GM23338 (cell line): ENCODE measurements at regions not wholly inside any gene's neighbourhood (a gene's known extent, or its start where the extent isn't known, plus 50 kb on each side); places are given as distances from the start of the nearest gene placed in this dataset.

Experiments
- ATAC-seq: fragments of 200-7000 bp; cut with Tn5 transposase; 3 replicates; pipeline ENCODE4 v1.9.1; 2020
- DNase-seq: peaks from one replicate; pipeline ENCODE4 v3.0.0-alpha.2; 2015; ENCODE audit warnings: low spot score
- H2AFZ ChIP-seq: fragments of 200-600 bp; sonication (generic); 2 replicates; pipeline ENCODE4 v1.8.0; 2016; ENCODE audit warnings: antibody characterized with exemption, mild to moderate bottlenecking, moderate library complexity
- H3F3A ChIP-seq: fragments of 200-600 bp; sonication (generic); replicated peaks from 2 replicates; pipeline ENCODE4 v1.8.0; 2017; ENCODE audit warnings: antibody characterized with exemption, mixed run types, low read depth
- H3K27ac ChIP-seq: fragments of 200-600 bp; sonication (generic); 2 replicates; pipeline ENCODE4 v1.6.1; 2016; ENCODE audit warnings: low read depth
- H3K27me3 ChIP-seq: fragments of 200-600 bp; sonication (generic); 2 replicates; pipeline ENCODE4 v1.8.0; 2016; ENCODE audit warnings: mild to moderate bottlenecking, mixed run types, moderate library complexity; ENCODE audit not compliant: insufficient read depth
- H3K36me3 ChIP-seq: fragments of 200-600 bp; sonication (generic); 2 replicates; pipeline ENCODE4 v1.8.0; 2016; ENCODE audit warnings: mild to moderate bottlenecking; ENCODE audit not compliant: insufficient read depth
- H3K4me1 ChIP-seq: fragments of 200-600 bp; sonication (generic); 2 replicates; pipeline ENCODE4 v1.8.0; 2016; ENCODE audit warnings: mild to moderate bottlenecking, moderate library complexity; ENCODE audit not compliant: insufficient read depth
- H3K4me2 ChIP-seq: fragments of 200-600 bp; sonication (generic); 2 replicates; pipeline ENCODE4 v1.7.1; 2017; ENCODE audit warnings: mixed run types
- H3K4me3 ChIP-seq: fragments of 200-600 bp; sonication (generic); 2 replicates; pipeline ENCODE4 v1.6.1; 2016; ENCODE audit warnings: mixed run types
- H3K79me2 ChIP-seq: fragments of 200-600 bp; sonication (generic); replicated peaks from 2 replicates; pipeline ENCODE4 v1.8.0; 2017; ENCODE audit warnings: mild to moderate bottlenecking; ENCODE audit not compliant: insufficient read depth
- H3K9me2 ChIP-seq: fragments of 200-600 bp; sonication (generic); 2 replicates; pipeline ENCODE4 v1.8.0; 2017; ENCODE audit not compliant: insufficient read depth
- H4K20me1 ChIP-seq: fragments of 200-600 bp; sonication (generic); replicated peaks from 2 replicates; pipeline ENCODE4 v1.8.0; 2017; ENCODE audit warnings: mild to moderate bottlenecking; ENCODE audit not compliant: insufficient read depth
- H3K27ac Mint-ChIP-seq: 2 replicates; pipeline ENCODE4 v1.8.0; 2020; ENCODE audit warnings: inconsistent platforms, mild to moderate bottlenecking, moderate library complexity, mixed read lengths
- H3K27me3 Mint-ChIP-seq: 3 replicates; pipeline ENCODE4 v1.8.0; 2022; ENCODE audit warnings: low read depth, mild to moderate bottlenecking, moderate library complexity, mixed read lengths, inconsistent platforms; ENCODE audit not compliant: insufficient read depth, poor library complexity
- H3K36me3 Mint-ChIP-seq: 3 replicates; pipeline ENCODE4 v1.8.0; 2021; ENCODE audit warnings: low read depth, mild to moderate bottlenecking, inconsistent platforms, moderate library complexity, mixed read lengths
- H3K4me1 Mint-ChIP-seq: 3 replicates; pipeline ENCODE4 v1.8.0; 2020; ENCODE audit warnings: mild to moderate bottlenecking, inconsistent platforms, mixed read lengths
- H3K4me3 Mint-ChIP-seq: 3 replicates; pipeline ENCODE4 v1.8.0; 2021; ENCODE audit warnings: moderate library complexity, mild to moderate bottlenecking, inconsistent platforms, mixed read lengths
- H3K9me3 Mint-ChIP-seq: 3 replicates; pipeline ENCODE4 v1.8.0; 2020; ENCODE audit warnings: moderate library complexity, mild to moderate bottlenecking, inconsistent platforms, mixed read lengths
- CREB1 ChIP-seq: fragments of 250-450 bp; sonication (Bioruptor Pico); IDR thresholded peaks from 2 replicates; pipeline ENCODE4 v1.5.0; 2020; ENCODE audit warnings: low read depth, mild to moderate bottlenecking, moderate library complexity
- EZH2 ChIP-seq: fragments of 200-600 bp; sonication (generic); IDR thresholded peaks from one replicate; pipeline ENCODE4 v1.8.0; 2017; ENCODE audit warnings: antibody characterized with exemption, mild to moderate bottlenecking, low read depth; ENCODE audit not compliant: unreplicated experiment
- EZH2phosphoT487 ChIP-seq: fragments of 200-600 bp; sonication (generic); IDR thresholded peaks from one replicate; pipeline ENCODE4 v1.8.1; 2018; ENCODE audit warnings: antibody characterized with exemption; ENCODE audit not compliant: unreplicated experiment
- JUNB ChIP-seq: IDR thresholded peaks from one replicate; pipeline ENCODE4 v1.6.1; 2016; ENCODE audit warnings: antibody characterized with exemption; ENCODE audit not compliant: unreplicated experiment
- NANOG ChIP-seq: IDR thresholded peaks from 2 replicates; pipeline ENCODE4 v1.6.1; 2016; ENCODE audit warnings: antibody characterized with exemption, borderline replicate concordance
- POLR2AphosphoS5 ChIP-seq: IDR thresholded peaks from 2 replicates; pipeline ENCODE4 v1.6.1; 2016; ENCODE audit warnings: antibody characterized with exemption, low read depth
- STAT1 ChIP-seq: IDR thresholded peaks from one replicate; pipeline ENCODE4 v1.6.1; 2016; ENCODE audit warnings: antibody characterized with exemption; ENCODE audit not compliant: unreplicated experiment
- ZNF114 ChIP-seq: fragments of 250-450 bp; sonication (Bioruptor Pico); IDR thresholded peaks from 2 replicates; pipeline ENCODE4 v1.5.0; 2020; ENCODE audit warnings: mild to moderate bottlenecking, moderate library complexity
- ZNF331 ChIP-seq: fragments of 250-450 bp; sonication (Bioruptor Pico); IDR thresholded peaks from 2 replicates; pipeline ENCODE4 v1.5.0; 2020; ENCODE audit warnings: low read depth, mild to moderate bottlenecking, moderate library complexity
- TF ChIP-seq, protein P1 (sequence below): IDR thresholded peaks from one replicate; pipeline ENCODE4 v1.6.1; 2018; ENCODE audit warnings: antibody characterized with exemption; ENCODE audit not compliant: unreplicated experiment
- TF ChIP-seq, protein P2 (sequence below): IDR thresholded peaks from 2 replicates; pipeline ENCODE4 v1.6.1; 2016; ENCODE audit warnings: antibody characterized with exemption
- TF ChIP-seq, protein P3 (sequence below): fragments of 250-450 bp; sonication (Bioruptor Pico); IDR thresholded peaks from 2 replicates; pipeline ENCODE4 v1.5.0; 2020; ENCODE audit warnings: mild to moderate bottlenecking, moderate library complexity
- TF ChIP-seq, protein P4 (sequence below), 2 experiments: fragments of 200-600 bp in 1 of 2; sonication (generic) in 1 of 2; conservative IDR thresholded peaks; 2 replicates each; pipeline versions ENCODE4 v1.5.1 to v1.6.1; 2016 to 2017; ENCODE audit warnings: antibody characterized with exemption in 2 of 2, low read depth in 2 of 2, mild to moderate bottlenecking in 2 of 2, moderate library complexity in 1 of 2

DNA sequence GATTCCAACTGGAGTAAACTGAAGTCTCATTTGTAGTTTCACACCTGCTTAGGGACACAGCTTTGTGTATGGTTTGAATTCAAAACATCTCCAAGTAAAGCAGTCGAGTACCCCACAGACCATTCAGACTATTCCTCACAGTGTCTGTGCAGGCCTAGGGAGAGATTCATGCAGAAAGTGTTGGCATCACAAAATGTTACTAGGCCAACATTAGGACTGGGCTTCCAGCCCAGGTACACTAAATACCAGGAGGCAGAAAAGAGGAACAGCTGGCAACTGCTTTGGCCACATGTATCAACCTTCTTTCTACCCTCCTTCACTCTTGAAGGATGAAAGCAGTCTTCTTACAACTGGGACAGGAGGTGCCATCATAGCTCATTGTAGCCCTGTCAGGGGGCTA lies 270.4 kb upstream of the TMEFF2 start:
- no peaks in the 10 kb centered on the region for H3K79me2 ChIP-seq
- Mint-ChIP-seq H3K27ac (no peak overlapping the region), H3K27me3 (peaks cover 3% of the 10 kb centered on the region), H3K4me1 (no peaks in the 10 kb centered on the region), H3K36me3 (no peaks in the 10 kb centered on the region), H3K4me3 (no peak overlapping the region), H3K9me3 (no peaks in the 10 kb centered on the region)
- no peak for TF ChIP-seq POLR2AphosphoS5
- TF ChIP-seq STAT1: no peak
- TF ChIP-seq EZH2phosphoT487: no peak
- TF ChIP-seq EZH2: no peak
- TF ChIP-seq, protein P1, sequence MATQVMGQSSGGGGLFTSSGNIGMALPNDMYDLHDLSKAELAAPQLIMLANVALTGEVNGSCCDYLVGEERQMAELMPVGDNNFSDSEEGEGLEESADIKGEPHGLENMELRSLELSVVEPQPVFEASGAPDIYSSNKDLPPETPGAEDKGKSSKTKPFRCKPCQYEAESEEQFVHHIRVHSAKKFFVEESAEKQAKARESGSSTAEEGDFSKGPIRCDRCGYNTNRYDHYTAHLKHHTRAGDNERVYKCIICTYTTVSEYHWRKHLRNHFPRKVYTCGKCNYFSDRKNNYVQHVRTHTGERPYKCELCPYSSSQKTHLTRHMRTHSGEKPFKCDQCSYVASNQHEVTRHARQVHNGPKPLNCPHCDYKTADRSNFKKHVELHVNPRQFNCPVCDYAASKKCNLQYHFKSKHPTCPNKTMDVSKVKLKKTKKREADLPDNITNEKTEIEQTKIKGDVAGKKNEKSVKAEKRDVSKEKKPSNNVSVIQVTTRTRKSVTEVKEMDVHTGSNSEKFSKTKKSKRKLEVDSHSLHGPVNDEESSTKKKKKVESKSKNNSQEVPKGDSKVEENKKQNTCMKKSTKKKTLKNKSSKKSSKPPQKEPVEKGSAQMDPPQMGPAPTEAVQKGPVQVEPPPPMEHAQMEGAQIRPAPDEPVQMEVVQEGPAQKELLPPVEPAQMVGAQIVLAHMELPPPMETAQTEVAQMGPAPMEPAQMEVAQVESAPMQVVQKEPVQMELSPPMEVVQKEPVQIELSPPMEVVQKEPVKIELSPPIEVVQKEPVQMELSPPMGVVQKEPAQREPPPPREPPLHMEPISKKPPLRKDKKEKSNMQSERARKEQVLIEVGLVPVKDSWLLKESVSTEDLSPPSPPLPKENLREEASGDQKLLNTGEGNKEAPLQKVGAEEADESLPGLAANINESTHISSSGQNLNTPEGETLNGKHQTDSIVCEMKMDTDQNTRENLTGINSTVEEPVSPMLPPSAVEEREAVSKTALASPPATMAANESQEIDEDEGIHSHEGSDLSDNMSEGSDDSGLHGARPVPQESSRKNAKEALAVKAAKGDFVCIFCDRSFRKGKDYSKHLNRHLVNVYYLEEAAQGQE: no peak
- TF ChIP-seq CREB1 (CRISPR knock-in tag): no peak
- no peak for TF ChIP-seq JUNB
- TF ChIP-seq ZNF331 (CRISPR knock-in tag): no peak
- no peak for TF ChIP-seq ZNF114 (CRISPR knock-in tag)
- TF ChIP-seq, protein P2, sequence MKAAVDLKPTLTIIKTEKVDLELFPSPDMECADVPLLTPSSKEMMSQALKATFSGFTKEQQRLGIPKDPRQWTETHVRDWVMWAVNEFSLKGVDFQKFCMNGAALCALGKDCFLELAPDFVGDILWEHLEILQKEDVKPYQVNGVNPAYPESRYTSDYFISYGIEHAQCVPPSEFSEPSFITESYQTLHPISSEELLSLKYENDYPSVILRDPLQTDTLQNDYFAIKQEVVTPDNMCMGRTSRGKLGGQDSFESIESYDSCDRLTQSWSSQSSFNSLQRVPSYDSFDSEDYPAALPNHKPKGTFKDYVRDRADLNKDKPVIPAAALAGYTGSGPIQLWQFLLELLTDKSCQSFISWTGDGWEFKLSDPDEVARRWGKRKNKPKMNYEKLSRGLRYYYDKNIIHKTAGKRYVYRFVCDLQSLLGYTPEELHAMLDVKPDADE: no peak
- no peak for TF ChIP-seq NANOG
- TF ChIP-seq, protein P3, sequence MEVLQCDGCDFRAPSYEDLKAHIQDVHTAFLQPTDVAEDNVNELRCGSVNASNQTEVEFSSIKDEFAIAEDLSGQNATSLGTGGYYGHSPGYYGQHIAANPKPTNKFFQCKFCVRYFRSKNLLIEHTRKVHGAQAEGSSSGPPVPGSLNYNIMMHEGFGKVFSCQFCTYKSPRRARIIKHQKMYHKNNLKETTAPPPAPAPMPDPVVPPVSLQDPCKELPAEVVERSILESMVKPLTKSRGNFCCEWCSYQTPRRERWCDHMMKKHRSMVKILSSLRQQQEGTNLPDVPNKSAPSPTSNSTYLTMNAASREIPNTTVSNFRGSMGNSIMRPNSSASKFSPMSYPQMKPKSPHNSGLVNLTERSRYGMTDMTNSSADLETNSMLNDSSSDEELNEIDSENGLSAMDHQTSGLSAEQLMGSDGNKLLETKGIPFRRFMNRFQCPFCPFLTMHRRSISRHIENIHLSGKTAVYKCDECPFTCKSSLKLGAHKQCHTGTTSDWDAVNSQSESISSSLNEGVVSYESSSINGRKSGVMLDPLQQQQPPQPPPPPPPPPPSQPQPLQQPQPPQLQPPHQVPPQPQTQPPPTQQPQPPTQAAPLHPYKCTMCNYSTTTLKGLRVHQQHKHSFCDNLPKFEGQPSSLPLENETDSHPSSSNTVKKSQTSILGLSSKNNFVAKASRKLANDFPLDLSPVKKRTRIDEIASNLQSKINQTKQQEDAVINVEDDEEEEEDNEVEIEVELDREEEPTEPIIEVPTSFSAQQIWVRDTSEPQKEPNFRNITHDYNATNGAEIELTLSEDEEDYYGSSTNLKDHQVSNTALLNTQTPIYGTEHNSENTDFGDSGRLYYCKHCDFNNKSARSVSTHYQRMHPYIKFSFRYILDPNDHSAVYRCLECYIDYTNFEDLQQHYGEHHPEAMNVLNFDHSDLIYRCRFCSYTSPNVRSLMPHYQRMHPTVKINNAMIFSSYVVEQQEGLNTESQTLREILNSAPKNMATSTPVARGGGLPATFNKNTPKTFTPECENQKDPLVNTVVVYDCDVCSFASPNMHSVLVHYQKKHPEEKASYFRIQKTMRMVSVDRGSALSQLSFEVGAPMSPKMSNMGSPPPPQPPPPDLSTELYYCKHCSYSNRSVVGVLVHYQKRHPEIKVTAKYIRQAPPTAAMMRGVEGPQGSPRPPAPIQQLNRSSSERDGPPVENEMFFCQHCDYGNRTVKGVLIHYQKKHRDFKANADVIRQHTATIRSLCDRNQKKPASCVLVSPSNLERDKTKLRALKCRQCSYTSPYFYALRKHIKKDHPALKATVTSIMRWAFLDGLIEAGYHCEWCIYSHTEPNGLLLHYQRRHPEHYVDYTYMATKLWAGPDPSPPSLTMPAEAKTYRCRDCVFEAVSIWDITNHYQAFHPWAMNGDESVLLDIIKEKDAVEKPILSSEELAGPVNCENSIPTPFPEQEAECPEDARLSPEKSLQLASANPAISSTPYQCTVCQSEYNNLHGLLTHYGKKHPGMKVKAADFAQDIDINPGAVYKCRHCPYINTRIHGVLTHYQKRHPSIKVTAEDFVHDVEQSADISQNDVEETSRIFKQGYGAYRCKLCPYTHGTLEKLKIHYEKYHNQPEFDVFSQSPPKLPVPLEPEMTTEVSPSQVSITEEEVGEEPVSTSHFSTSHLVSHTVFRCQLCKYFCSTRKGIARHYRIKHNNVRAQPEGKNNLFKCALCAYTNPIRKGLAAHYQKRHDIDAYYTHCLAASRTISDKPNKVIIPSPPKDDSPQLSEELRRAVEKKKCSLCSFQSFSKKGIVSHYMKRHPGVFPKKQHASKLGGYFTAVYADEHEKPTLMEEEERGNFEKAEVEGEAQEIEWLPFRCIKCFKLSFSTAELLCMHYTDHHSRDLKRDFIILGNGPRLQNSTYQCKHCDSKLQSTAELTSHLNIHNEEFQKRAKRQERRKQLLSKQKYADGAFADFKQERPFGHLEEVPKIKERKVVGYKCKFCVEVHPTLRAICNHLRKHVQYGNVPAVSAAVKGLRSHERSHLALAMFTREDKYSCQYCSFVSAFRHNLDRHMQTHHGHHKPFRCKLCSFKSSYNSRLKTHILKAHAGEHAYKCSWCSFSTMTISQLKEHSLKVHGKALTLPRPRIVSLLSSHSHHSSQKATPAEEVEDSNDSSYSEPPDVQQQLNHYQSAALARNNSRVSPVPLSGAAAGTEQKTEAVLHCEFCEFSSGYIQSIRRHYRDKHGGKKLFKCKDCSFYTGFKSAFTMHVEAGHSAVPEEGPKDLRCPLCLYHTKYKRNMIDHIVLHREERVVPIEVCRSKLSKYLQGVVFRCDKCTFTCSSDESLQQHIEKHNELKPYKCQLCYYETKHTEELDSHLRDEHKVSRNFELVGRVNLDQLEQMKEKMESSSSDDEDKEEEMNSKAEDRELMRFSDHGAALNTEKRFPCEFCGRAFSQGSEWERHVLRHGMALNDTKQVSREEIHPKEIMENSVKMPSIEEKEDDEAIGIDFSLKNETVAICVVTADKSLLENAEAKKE (CRISPR knock-in tag): no peak
- TF ChIP-seq, protein P4, sequence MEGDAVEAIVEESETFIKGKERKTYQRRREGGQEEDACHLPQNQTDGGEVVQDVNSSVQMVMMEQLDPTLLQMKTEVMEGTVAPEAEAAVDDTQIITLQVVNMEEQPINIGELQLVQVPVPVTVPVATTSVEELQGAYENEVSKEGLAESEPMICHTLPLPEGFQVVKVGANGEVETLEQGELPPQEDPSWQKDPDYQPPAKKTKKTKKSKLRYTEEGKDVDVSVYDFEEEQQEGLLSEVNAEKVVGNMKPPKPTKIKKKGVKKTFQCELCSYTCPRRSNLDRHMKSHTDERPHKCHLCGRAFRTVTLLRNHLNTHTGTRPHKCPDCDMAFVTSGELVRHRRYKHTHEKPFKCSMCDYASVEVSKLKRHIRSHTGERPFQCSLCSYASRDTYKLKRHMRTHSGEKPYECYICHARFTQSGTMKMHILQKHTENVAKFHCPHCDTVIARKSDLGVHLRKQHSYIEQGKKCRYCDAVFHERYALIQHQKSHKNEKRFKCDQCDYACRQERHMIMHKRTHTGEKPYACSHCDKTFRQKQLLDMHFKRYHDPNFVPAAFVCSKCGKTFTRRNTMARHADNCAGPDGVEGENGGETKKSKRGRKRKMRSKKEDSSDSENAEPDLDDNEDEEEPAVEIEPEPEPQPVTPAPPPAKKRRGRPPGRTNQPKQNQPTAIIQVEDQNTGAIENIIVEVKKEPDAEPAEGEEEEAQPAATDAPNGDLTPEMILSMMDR (conservative IDR thresholded peaks at IDR 0.05; ENCODE audit: low read depth in 2 of 2): no peak
- H3K9me2 ChIP-seq: no peaks in the 10 kb centered on the region
- H3K27me3 ChIP-seq: no peaks in the 10 kb centered on the region
- H3F3A ChIP-seq: no peaks in the 10 kb centered on the region
- no peaks in the 10 kb centered on the region for H4K20me1 ChIP-seq
- no peaks in the 10 kb centered on the region for H3K4me1 ChIP-seq
- DNase-seq: no peak
- H3K4me3 ChIP-seq: no peak overlapping the region
- no peaks in the 10 kb centered on the region for H3K36me3 ChIP-seq
- no peak for ATAC-seq
- no peak overlapping the region for H2AFZ ChIP-seq
- no peak overlapping the region for H3K4me2 ChIP-seq
- no peak overlapping the region for H3K27ac ChIP-seq
